GM13976 (cell line): ENCODE measurements at regions not wholly inside any gene's neighbourhood (a gene's known extent, or its start where the extent isn't known, plus 50 kb on each side); places are given as distances from the start of the nearest gene placed in this dataset.

Experiments
- DNase-seq: peaks from one replicate; pipeline ENCODE4 v3.0.0; 2012; ENCODE audit warnings: low spot score
- in situ Hi-C: fragments of 300-500 bp; cut with MboI; formaldehyde crosslinking; loops from one replicate; pipeline ENCODE4 v1.12.0; 2022; ENCODE audit warnings: low sequenced_read_pairs, mixed read lengths, inconsistent platforms; ENCODE audit not compliant: unreplicated experiment
- TF ChIP-seq, protein P1 (sequence below): IDR thresholded peaks from 2 replicates; pipeline ENCODE4 v1.5.1; 2012; ENCODE audit warnings: borderline replicate concordance, mild to moderate bottlenecking; ENCODE audit not compliant: insufficient read depth; ENCODE audit errors: extremely low read depth, missing control alignments, control extremely low read depth

DNA sequence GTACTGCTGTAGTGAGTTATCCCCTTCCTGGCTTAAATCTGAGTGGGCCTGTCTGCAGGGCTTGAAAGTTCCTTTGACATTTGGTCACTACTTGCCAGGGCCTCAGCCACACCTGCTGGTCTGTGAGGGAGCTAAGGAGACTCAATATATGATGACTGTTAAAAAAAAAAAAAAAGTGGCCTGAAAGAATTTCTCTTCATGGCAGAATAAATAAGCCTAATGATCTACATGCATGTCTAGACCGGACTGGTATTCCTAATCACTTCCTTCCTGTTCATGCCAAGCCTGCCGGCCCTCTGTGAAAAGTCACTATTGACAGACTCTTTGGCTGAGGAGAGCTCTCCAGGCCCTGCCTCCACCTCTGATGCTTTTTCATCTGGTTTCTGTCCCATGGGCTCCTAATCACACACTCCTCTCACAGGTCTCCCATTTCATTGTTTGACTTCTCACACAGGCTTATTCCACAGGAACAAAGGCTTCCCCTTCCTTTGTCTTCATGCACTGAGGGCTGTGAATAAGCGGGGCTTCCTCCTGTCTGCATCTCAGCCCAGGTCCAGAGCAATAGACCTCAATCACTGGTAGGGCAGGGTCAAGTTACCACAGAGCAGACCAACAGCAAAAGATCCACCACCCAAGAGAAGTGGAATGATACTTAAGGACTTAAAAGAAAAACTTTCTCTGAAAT is 99.1 kb upstream of the SEC61G start:
- TF ChIP-seq, protein P1, sequence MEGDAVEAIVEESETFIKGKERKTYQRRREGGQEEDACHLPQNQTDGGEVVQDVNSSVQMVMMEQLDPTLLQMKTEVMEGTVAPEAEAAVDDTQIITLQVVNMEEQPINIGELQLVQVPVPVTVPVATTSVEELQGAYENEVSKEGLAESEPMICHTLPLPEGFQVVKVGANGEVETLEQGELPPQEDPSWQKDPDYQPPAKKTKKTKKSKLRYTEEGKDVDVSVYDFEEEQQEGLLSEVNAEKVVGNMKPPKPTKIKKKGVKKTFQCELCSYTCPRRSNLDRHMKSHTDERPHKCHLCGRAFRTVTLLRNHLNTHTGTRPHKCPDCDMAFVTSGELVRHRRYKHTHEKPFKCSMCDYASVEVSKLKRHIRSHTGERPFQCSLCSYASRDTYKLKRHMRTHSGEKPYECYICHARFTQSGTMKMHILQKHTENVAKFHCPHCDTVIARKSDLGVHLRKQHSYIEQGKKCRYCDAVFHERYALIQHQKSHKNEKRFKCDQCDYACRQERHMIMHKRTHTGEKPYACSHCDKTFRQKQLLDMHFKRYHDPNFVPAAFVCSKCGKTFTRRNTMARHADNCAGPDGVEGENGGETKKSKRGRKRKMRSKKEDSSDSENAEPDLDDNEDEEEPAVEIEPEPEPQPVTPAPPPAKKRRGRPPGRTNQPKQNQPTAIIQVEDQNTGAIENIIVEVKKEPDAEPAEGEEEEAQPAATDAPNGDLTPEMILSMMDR = no peak
- in situ Hi-C loops = no loop called here
- DNase-seq = no peak

DNA sequence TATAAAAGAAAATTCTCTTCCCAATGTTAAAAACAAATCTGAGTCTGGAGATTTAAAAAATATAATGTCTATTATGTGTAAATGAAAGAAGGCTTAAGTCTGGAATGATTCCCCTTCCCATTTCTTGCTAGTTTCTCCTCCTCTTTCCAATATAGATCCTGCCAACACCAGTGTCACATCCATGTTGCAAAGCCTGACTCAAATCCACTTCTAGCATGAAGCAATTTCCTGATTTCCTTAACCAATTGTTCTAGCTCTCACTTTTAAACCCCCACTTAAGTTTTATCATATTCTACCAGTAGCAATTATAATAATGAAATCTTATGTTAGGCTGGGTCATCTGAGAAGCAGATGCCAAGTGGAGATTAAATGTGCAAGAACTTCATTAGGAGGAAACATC is 100.1 kb upstream of the SEC61G start:
- DNase-seq = no peak
- in situ Hi-C loops = no loop called here
- TF ChIP-seq, protein P1 = no peak

GRCh38 chr7:54859545-54859944 is 100.5 kb upstream of the SEC61G start:
- in situ Hi-C loops = no loop called here
- TF ChIP-seq, protein P1 = no peak

GRCh38 chr7:54860003-54860775 is 101.2 kb upstream of the SEC61G start:
- no peak for DNase-seq
- in situ Hi-C loops = no loop called here
- TF ChIP-seq, protein P1 = no peak

More at GRCh38 chr7:54859545-54859944, 100.5 kb upstream of the SEC61G start:
- DNase-seq = no peak

DNA sequence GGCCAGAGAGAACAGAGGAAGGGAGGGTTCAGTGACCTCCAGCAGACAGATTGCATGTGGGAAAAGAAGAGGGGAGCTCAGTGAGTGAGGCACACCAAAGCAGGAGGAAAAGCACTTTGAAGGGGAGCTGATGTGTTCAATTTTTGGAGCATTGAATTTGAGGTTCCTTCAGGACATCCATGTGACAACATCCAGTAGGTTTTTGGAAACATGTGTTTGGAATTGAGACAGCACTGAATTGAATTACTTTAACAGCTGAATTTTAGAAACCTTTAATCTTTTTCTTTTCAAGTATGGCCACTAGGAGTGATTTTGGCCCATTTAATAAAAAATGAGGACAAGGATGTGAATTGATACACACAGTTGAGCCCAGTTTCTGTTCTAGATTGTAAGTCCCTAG is 101.8 kb upstream of the SEC61G start:
- in situ Hi-C loops = no loop called here
- no peak for DNase-seq
- TF ChIP-seq, protein P1 = no peak

GRCh38 chr7:54864663-54865062 is 105.7 kb upstream of the SEC61G start:
- TF ChIP-seq, protein P1 = no peak
- DNase-seq = no peak
- in situ Hi-C loops = no loop called here
